GM12891 (cell line): ENCODE measurements at regions not wholly inside any gene's neighbourhood (a gene's known extent, or its start where the extent isn't known, plus 50 kb on each side); places are given as distances from the start of the nearest gene placed in this dataset.

Experiments
- DNase-seq: peaks from one replicate; pipeline ENCODE4 v3.0.0; 2011; ENCODE audit warnings: low spot score; ENCODE audit not compliant: insufficient read length
- FAIRE-seq: peaks from 2 replicates; lab custom pipeline; 2011; peaks lifted over from hg19 to GRCh38; lab: Jason Lieb, UNC
- PAX5 ChIP-seq: IDR thresholded peaks from 2 replicates; pipeline ENCODE4 v1.6.1; 2011; ENCODE audit warnings: low read length, moderate library complexity, mild to moderate bottlenecking; ENCODE audit not compliant: insufficient read depth, severe bottlenecking
- POLR2A ChIP-seq: IDR thresholded peaks from 2 replicates; pipeline ENCODE4 v1.6.1; 2011; ENCODE audit warnings: low read depth, low read length, control low read depth
- POLR2AphosphoS5 ChIP-seq: IDR thresholded peaks from 2 replicates; pipeline ENCODE4 v1.6.1; 2011; ENCODE audit warnings: low read depth, low read length, control low read depth
- POU2F2 ChIP-seq: IDR thresholded peaks from 2 replicates; pipeline ENCODE4 v1.6.1; 2011; ENCODE audit warnings: low read depth, mild to moderate bottlenecking, control low read depth, low read length, moderate library complexity
- SPI1 ChIP-seq: IDR thresholded peaks from 2 replicates; pipeline ENCODE4 v1.6.1; 2011; ENCODE audit warnings: low read depth, low read length, control low read depth
- TAF1 ChIP-seq: IDR thresholded peaks from 2 replicates; pipeline ENCODE4 v1.6.1; 2011; ENCODE audit warnings: low read depth, low read length, control low read depth

DNA sequence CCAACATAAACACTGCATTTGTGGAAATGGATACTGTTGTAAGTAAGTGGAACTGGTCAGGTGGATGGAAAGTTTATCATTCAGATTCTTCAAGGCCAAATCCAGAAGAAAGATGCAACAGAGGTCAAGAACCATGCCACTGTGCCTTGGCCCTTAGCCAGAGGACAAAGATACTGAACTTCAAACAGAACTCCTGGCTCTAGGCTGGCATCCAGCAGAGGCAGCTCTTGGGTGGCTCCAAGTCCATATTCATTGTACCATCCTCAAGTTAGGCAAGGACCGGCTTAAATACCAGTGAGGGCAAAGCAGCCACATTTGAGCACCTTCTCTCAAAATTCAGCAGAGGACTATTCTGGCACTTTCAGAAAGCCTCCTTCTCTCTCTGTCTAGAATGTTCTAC is 53.2 kb downstream of the DNAAF9 start:
- no peak for DNase-seq
- TF ChIP-seq PAX5 (no peak), TAF1 (no peak), SPI1 (no peak), POLR2A (no peak), POLR2AphosphoS5 (no peak), POU2F2 (no peak)
- FAIRE-seq: no peak

DNA sequence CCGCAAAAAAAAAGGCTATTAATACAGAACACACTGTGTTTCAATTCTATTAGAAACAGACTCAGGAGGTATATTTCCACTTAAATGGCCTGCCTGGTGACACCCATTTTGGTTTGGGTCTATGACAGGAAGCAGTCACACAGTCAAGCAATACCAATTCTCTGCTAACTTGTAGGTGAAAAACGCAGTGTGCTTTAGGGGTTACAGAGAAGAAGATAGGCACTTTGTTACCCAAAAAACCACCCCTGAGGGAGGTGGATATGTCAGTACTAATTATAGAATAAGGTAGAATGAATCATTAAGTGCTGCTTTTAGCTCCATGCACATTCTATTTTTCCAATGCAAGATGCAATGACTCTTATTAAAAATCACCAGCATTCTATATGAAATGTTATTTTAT is 53.8 kb downstream of the DNAAF9 start:
- no peak for DNase-seq
- no peak for FAIRE-seq
- TF ChIP-seq POLR2AphosphoS5 (no peak), SPI1 (no peak), POLR2A (no peak), TAF1 (no peak), POU2F2 (no peak)

DNA sequence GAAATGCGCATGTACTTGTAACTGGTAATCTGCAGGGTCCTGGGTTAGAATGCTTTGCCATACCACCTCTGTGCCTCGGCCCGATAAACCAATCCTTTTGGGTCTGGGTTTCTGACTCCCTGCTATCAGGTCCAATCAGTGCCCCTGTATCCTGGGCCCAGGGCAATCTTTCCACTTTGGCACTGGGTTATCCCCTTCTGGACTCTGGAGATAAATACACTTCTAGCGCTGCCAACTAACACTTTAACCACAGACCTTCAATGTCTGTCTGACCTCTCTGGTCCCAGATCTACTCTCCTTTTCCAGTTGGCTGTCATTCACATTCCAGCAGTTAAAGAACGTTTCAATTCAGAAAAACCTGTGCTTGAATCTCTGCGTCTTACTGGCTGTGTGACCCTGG is 55.3 kb downstream of the DNAAF9 start:
- TF ChIP-seq POU2F2 (no peak), PAX5 (no peak), POLR2AphosphoS5 (no peak), SPI1 (no peak), POLR2A (no peak), TAF1 (no peak)
- DNase-seq (no peak), FAIRE-seq (no peak)

DNA sequence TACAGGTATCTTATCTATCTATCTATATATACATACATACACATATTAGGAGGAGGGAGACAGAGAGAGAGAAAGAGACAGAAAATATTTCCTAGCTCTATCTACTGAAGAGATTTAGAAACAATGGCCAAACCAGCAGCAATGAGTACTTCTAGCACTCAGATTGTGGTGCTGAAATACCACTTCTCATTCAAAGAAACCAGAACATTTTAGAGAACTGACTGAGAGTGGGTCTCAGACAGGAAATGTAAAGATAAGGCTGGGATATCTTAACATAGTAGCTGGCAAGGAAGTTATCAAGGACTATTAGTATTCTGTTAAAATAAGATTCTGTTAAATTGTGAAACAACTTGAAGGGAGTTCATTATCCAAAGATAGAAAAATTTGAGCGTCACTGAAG is 57.0 kb downstream of the DNAAF9 start:
- no peak for FAIRE-seq
- TF ChIP-seq PAX5: no peak
- TF ChIP-seq TAF1: no peak
- TF ChIP-seq SPI1: no peak
- TF ChIP-seq POLR2AphosphoS5: no peak
- TF ChIP-seq POLR2A: no peak
- TF ChIP-seq POU2F2: no peak
- DNase-seq: no peak

DNA sequence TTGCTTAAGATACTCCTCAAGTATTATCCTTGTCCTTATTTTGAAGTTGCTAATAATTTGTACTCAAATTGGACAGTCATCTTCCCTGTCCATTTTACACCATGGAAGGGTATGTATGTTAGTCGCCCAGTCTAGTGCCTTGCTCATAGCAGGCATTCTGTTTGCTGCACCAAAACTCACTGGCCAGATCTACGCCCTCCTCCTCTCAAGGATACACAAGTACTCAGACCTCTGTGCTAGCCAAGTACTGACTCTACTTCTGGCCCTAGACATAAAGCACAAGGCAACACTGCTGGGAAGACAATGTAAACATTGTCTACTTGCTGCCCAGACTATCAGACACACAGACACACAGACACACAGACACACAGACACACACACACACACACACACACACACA is 57.7 kb downstream of the DNAAF9 start:
- DNase-seq (no peak), FAIRE-seq (no peak)
- TF ChIP-seq POLR2AphosphoS5 (no peak), POU2F2 (no peak), POLR2A (no peak), PAX5 (no peak), SPI1 (no peak), TAF1 (no peak)

DNA sequence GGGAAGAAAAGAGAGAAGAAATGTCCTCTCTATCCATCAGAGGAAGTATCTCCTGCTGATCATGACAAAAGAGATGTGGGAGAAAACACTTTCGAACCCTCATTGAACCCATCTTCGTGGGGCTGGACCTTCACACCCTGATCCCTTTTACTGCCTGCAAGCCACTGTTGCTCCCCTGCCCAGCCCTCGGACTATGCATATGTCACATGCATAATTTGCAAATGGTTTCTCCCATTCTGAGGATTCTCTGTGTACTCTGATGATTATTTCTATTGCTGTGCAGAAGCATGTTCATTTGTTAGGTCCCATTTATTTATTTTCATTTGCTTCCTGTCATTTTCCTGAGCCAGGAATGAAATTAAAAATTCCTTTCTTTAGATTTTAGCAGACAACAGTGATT is 64.7 kb downstream of the DNAAF9 start:
- FAIRE-seq (no peak), DNase-seq (no peak)
- TF ChIP-seq POLR2AphosphoS5 (no peak), POU2F2 (no peak), POLR2A (no peak), SPI1 (no peak), PAX5 (no peak), TAF1 (no peak)

DNA sequence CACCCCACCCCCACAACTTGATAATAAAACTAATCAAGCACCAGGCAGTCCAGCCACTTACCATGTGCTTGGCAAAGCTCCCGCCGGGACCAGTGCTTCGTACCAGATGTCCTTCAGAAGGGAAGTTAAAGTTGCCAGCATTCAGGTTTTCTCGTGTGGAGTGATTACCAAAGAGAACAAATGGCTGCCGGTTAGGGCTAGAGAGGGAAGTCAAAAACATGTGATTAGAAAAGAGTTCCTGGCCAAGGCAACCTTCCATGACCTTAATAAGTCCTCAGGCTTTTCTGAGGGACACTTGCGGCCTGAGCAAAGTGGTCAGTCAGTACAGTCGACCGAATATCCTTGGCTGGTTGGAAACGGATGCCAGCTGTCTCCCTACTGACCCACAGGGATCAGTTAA is 67.0 kb downstream of the DNAAF9 start:
- FAIRE-seq (no peak), DNase-seq (no peak)
- TF ChIP-seq TAF1: no peak
- no peak for TF ChIP-seq POU2F2
- no peak for TF ChIP-seq SPI1
- TF ChIP-seq POLR2A: no peak
- no peak for TF ChIP-seq POLR2AphosphoS5
- TF ChIP-seq PAX5: no peak

DNA sequence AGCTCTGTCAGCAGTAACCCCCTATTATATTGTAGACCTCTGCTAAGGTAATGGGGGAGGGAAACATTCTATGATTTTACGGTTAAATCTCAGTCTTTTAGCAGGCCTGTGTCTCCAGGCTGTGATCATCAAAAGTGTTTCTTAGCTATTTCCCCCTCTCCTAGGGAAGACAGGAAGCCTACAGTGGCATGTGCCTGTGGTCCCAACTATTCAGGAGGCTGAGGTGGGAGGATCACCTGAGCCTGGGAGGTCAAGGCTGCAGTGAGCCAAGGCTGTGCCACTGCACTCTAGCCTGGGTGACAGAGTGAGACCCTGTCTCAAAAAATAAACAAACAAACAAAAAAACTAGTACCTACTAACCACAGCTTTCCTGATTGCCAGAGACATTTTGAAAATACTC is 67.9 kb downstream of the DNAAF9 start:
- no peak for DNase-seq
- TF ChIP-seq POLR2A (no peak), TAF1 (no peak), POLR2AphosphoS5 (no peak), POU2F2 (no peak), SPI1 (no peak), PAX5 (no peak)
- no peak for FAIRE-seq

DNA sequence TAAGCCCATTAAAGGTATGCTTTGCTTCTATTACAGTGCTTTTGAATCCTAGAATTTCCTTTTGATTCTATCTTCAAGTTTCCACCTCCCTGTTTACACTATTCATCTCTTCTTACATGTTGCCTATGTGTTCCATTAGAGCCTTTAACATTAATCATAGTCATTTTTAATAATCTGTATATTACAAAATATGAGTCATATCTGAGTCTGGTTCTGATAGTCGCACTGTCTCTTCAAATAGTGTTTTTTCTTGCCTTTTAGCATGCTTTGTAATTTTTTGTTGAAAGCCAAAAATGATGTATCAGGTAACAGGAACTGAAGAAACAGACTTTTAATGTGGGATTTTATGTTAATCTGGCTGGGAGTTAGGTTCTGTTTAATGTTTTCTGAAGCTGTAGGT is 68.4 kb downstream of the DNAAF9 start:
- FAIRE-seq (no peak), DNase-seq (no peak)
- TF ChIP-seq POLR2AphosphoS5 (no peak), SPI1 (no peak), POLR2A (no peak), TAF1 (no peak), PAX5 (no peak), POU2F2 (no peak)

DNA sequence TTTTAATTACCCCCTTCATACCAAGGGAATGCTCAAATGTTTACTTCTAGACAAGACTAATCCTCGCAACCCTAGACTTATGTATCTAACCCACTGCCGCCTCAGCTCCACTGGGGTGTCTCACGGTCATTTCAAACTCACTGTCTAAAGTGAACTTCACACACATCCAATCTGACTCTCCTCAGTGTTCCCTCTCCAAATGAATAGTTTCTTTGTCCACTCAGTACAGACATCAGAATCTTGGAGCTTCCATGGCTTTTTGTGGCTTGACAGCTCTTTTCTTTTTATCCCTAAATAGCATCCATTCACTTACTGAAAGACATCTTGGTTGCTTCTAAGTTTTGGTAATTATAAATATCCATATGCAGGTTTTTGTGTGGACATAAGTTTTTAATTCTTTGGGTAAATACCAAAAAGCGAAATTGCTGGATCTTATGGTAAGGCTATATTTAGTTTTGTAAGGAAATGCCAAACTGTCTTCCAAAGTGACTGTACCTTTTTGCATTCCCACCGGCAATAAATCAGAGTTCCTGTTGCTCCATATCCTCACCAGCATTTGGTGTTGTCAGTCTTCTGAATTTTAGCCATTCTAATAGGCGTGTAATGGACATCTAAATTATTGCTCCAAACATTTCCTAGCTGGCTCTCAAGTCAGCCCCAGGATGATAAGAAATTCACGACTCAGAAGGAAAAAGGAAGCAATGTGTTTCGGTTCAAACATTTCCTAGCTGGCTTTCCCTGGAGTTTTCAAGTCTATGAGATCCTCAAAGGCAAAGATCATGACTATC is 73.1 kb downstream of the DNAAF9 start:
- no peak for DNase-seq
- no peak for FAIRE-seq
- TF ChIP-seq SPI1: no peak
- TF ChIP-seq POLR2AphosphoS5: no peak
- TF ChIP-seq POLR2A: no peak
- TF ChIP-seq PAX5: no peak
- no peak for TF ChIP-seq TAF1
- no peak for TF ChIP-seq POU2F2
